ENCODE measurements at regions not wholly inside any gene's neighbourhood (a gene's known extent, or its start where the extent isn't known, plus 50 kb on each side); places are given as distances from the start of the nearest gene placed in this dataset.

DNA sequence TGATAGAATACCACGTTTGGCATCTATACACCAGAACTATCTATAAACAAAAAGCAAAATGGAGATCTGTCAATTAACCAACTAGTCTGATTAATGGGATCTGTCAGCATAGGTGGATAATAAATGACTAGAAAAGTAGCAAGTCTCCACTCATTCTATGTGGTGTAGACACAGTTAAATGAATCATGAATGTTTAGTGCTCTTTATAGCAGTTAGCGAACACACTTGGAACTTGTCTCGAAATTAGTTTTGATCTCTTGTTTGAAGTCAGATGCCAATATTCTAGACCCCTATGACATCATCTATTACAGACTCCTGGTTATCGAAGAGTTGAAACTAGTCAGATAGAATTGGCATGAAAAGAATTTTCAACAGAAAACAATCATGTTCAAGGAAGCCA lies 259.7 kb downstream of the AHR start:
- no peaks in the 10 kb centered on the region for H3K36me3 ChIP-seq
- peak overlapping the region in 1 of 2 donors; percentile 0 for H3K27ac ChIP-seq
- no peaks in the 10 kb centered on the region for H3K9me3 ChIP-seq
- H3K4me1 ChIP-seq, result no peaks in the 10 kb centered on the region
- H3K4me3 ChIP-seq, result no peak overlapping the region
- no peak for TF ChIP-seq POLR2AphosphoS5 (IDR thresholded peaks at IDR 0.05)
- no peak for TF ChIP-seq POLR2A (IDR thresholded peaks at IDR 0.05)
- no peak for TF ChIP-seq CTCF (IDR thresholded peaks at IDR 0.05)
- no peak for DNase-seq (ENCODE audit: low spot score in 2 of 2)
- no peaks in the 10 kb centered on the region for H3K27me3 ChIP-seq
- intact Hi-C loops (cut with DNase I; ENCODE audit: low total_unique reads), result no loop called here

DNA sequence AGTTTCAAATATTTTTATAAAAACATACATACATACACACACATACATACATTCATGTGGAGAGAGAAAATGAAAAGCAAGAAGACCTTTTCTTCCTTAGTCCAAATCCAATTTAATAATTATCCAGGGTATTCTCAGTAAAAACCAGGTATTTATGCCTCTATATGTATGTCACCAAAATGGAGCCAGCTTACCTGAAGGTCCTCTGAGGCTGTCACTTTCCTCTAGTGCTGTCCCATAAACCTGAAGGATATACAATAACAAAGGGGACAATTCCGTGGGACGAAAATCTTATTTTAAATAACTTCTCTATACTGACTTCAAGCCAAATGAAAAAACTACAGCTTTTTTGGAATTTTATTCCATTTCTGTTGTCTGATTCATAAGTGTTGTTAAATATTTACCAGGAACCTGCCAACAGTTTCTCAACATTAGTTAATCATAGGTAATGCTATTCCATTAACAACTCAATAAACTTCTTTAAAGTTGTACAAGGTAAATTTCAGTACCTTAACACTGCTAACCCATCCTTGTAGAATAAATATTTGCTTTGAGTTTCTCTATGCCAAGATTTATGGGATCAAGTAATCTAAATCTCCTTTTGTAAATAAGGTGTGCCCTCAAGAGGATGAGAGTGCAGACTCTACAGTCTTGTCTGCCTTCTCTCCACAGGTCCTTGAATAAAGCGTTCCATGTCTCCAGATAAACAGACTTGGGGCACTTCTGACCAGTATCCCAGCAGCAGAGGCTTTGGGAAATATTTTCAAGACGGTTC lies 260.3 kb downstream of the AHR start:
- TF ChIP-seq CTCF (IDR thresholded peaks at IDR 0.05), result no peak
- no peak for TF ChIP-seq POLR2AphosphoS5 (IDR thresholded peaks at IDR 0.05)
- no peak for TF ChIP-seq POLR2A (IDR thresholded peaks at IDR 0.05)
- Histone ChIP-seq H3K27me3 (no peaks in the 10 kb centered on the region), H3K4me3 (no peak overlapping the region), H3K4me1 (no peaks in the 10 kb centered on the region), H3K27ac (peak overlapping the region in 1 of 2 donors; percentile 43), H3K9me3 (no peaks in the 10 kb centered on the region), H3K36me3 (no peaks in the 10 kb centered on the region)
- intact Hi-C loops (cut with DNase I; ENCODE audit: low total_unique reads), result no loop called here
- no peak for DNase-seq (ENCODE audit: low spot score in 2 of 2)

- intact Hi-C loops (cut with DNase I; ENCODE audit: low total_unique reads), result no loop called here
- no peaks in the 10 kb centered on the region for H3K27me3 ChIP-seq
- peak overlapping the region in 1 of 2 donors; percentile 43 for H3K27ac ChIP-seq
- TF ChIP-seq POLR2A (IDR thresholded peaks at IDR 0.05) (no peak), POLR2AphosphoS5 (IDR thresholded peaks at IDR 0.05) (no peak), CTCF (IDR thresholded peaks at IDR 0.05) (no peak)
- no peak overlapping the region for H3K4me3 ChIP-seq
- no peaks in the 10 kb centered on the region for H3K4me1 ChIP-seq
- H3K9me3 ChIP-seq, result no peaks in the 10 kb centered on the region
- no peaks in the 10 kb centered on the region for H3K36me3 ChIP-seq
- DNase-seq (ENCODE audit: low spot score in 2 of 2), result no peak
Measured at GRCh38 chr7:17559388-17559787, 260.9 kb downstream of the AHR start.

- Histone ChIP-seq H3K4me1 (no peaks in the 10 kb centered on the region), H3K4me3 (no peak overlapping the region), H3K9me3 (no peaks in the 10 kb centered on the region), H3K27ac (peak overlapping the region in 1 of 2 donors; percentile 43), H3K27me3 (no peaks in the 10 kb centered on the region), H3K36me3 (no peaks in the 10 kb centered on the region)
- TF ChIP-seq POLR2AphosphoS5 (IDR thresholded peaks at IDR 0.05) (no peak), POLR2A (IDR thresholded peaks at IDR 0.05) (no peak), CTCF (IDR thresholded peaks at IDR 0.05) (no peak)
- intact Hi-C loops (cut with DNase I; ENCODE audit: low total_unique reads), result no loop called here
- DNase-seq (ENCODE audit: low spot score in 2 of 2), result peak in 1 of 2 donors; percentile 24
Measured at GRCh38 chr7:17560516-17560915, 262.1 kb downstream of the AHR start.

DNA sequence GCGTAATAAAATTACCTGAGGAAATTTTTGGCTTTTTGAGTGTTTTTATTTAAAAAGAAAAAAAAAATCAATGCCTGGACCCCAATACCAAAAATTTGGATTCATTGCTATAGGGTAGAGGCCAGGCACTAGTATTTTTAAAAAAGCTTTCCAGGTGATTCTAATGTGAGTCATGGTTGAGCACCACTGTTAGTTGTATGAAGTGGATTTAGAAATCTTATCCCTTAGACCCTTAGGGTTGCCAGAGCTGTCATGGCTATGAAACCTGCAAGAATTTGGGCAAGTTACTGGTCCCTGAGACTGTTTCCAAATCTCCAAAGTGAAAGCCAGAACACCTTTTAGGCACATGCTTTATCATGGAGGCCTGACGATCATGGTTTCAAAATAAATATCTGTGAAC lies 262.5 kb downstream of the AHR start:
- no peaks in the 10 kb centered on the region for H3K4me1 ChIP-seq
- no peaks in the 10 kb centered on the region for H3K27me3 ChIP-seq
- no peak overlapping the region for H3K4me3 ChIP-seq
- no peaks in the 10 kb centered on the region for H3K36me3 ChIP-seq
- H3K27ac ChIP-seq, result no peak overlapping the region
- DNase-seq (ENCODE audit: low spot score in 2 of 2), result no peak
- no peaks in the 10 kb centered on the region for H3K9me3 ChIP-seq
- intact Hi-C loops (cut with DNase I; ENCODE audit: low total_unique reads), result no loop called here
- TF ChIP-seq CTCF (IDR thresholded peaks at IDR 0.05), result no peak

Data from breast epithelium (tissue), 4 donors.